Dendritic cell treated with granulocyte-macrophage colony-stimulating factor and Interleukin-4, amounts not matched to agents 40 ng/mL and 50 ng/mL, for 4 days (primary cell): ENCODE measurements at regions not wholly inside any gene's neighbourhood (a gene's known extent, or its start where the extent isn't known, plus 50 kb on each side); places are given as distances from the start of the nearest gene placed in this dataset.

Experiments used
- H3K27ac Mint-ChIP-seq: one replicate; pipeline ENCODE4 v1.8.0; 2022; ENCODE audit warnings: mild to moderate bottlenecking, mixed read lengths
- H3K27me3 Mint-ChIP-seq: one replicate; pipeline ENCODE4 v1.8.0; 2022; ENCODE audit warnings: mild to moderate bottlenecking, mixed read lengths
- H3K36me3 Mint-ChIP-seq: one replicate; pipeline ENCODE4 v1.8.0; 2022; ENCODE audit warnings: low read depth, mixed read lengths
- H3K4me1 Mint-ChIP-seq: one replicate; pipeline ENCODE4 v1.8.0; 2022; ENCODE audit warnings: low read depth, mixed read lengths
- H3K4me3 Mint-ChIP-seq: one replicate; pipeline ENCODE4 v1.8.0; 2022; ENCODE audit warnings: mild to moderate bottlenecking, moderate library complexity, mixed read lengths
- H3K9me3 Mint-ChIP-seq: one replicate; pipeline ENCODE4 v1.8.0; 2022; ENCODE audit warnings: mixed read lengths
- intact Hi-C: fragments of 100-400 bp; cut with micrococcal nuclease; formaldehyde crosslinking; loops from one replicate; pipeline ENCODE4 v1.15.0; 2022

DNA sequence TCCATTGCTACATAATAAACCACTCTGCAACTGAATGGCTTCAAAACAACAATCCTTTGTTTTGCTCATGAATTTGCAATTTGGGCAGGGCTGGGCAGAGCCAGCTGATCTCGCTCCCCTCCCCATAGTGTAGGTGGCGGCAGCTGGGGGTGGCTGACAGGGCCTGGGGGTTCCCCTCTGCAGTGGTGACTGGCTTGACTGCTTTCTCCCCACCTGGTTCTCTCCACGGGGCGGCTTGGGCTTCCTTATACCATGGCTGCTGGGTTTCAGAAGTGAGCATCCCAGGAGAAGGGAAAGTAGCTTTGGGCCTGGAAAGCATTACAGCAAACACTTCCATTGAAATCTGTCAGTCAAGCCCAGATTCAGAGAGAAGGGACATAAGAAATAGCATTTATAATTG lies 129.7 kb upstream of the ZBTB40 start:
- H3K27ac Mint-ChIP-seq: no peak overlapping the region

DNA sequence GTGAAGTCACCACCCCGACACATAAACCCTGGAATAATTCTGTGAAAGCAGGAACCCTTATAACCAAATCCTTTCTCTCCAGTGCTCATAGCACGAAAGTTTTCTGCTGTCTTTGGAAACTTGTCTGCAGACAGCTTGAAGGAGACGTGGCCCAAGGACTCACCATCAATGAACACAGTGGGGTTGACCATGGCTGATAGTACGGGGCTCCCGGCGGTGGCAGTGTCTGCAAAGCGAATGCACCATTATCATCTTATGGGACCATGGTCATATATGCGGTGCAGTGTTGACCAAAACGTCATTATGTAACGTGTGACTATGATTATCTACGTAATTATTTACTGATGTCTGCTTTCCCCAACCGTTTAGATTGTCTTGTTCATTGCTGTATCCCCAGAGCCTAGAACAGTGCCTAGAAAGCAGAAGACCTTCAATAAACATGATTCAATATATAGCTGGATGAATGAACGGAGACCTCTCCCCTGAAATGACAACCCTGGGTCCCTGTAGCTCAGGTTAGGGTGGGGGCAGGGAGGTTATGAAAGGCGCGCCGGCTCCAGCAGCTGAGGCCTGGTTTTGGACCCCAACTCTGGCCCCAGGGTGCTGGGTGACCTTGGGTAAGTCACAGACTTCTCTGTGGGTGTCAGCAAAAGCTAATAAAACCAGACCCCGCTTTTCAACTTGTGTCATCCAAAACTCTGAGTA lies 128.4 kb upstream of the ZBTB40 start:
- H3K27me3 Mint-ChIP-seq: peaks cover 7% of the 10 kb centered on the region
- intact Hi-C loops: no loop called here
- no peaks in the 10 kb centered on the region for H3K4me1 Mint-ChIP-seq
- H3K36me3 Mint-ChIP-seq: no peaks in the 10 kb centered on the region
- no peaks in the 10 kb centered on the region for H3K9me3 Mint-ChIP-seq
- H3K27ac Mint-ChIP-seq: no peak overlapping the region
- no peak overlapping the region for H3K4me3 Mint-ChIP-seq

More for the DNA sequence above, 129.7 kb upstream of the ZBTB40 start:
- Mint-ChIP-seq H3K27me3 (peaks cover 13% of the 10 kb centered on the region), H3K9me3 (no peaks in the 10 kb centered on the region), H3K36me3 (no peaks in the 10 kb centered on the region), H3K4me1 (no peaks in the 10 kb centered on the region), H3K4me3 (no peak overlapping the region)
- intact Hi-C loops: no loop called here

GRCh38 chr1:22323846-22324504 lies 127.7 kb upstream of the ZBTB40 start:
- H3K4me3 Mint-ChIP-seq: no peak overlapping the region
- no peaks in the 10 kb centered on the region for H3K4me1 Mint-ChIP-seq
- H3K27ac Mint-ChIP-seq: no peak overlapping the region
- no peaks in the 10 kb centered on the region for H3K36me3 Mint-ChIP-seq
- H3K9me3 Mint-ChIP-seq: no peaks in the 10 kb centered on the region
- intact Hi-C loops: no loop called here
- H3K27me3 Mint-ChIP-seq: peaks cover 7% of the 10 kb centered on the region

- no peaks in the 10 kb centered on the region for H3K36me3 Mint-ChIP-seq
- no peak overlapping the region for H3K27ac Mint-ChIP-seq
- H3K4me1 Mint-ChIP-seq: no peaks in the 10 kb centered on the region
- intact Hi-C loops: no loop called here
- no peaks in the 10 kb centered on the region for H3K9me3 Mint-ChIP-seq
- no peak overlapping the region for H3K4me3 Mint-ChIP-seq
- H3K27me3 Mint-ChIP-seq: peaks cover 5% of the 10 kb centered on the region
Measured at GRCh38 chr1:22325531-22326371, 125.9 kb upstream of the ZBTB40 start.

DNA sequence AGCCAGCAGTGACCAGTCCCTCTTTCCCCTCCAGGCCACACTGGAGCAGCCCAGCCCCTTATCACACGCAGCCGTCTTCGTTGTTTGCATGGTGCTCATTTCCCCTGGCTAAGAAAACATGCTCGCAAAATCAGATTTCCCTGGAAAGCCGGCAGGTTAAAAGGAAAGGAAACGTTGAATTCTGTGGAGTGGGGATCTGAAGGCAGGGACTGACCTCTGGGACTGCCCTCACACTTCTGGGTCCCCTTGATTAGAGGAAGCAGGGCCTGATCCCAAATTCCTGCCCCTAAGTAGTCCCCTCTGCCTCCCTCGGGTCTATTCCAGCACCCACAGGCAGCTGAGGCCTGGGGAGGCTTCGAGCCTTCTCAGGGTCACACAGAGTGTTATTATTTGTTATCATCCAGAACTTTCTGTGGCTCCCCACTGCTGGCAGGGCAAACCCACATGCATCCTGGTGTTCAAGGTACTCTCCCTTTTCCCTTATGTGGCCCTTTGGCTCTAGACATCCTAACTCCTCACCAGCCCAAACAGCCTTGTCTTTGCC lies 125.2 kb upstream of the ZBTB40 start:
- H3K4me1 Mint-ChIP-seq: no peaks in the 10 kb centered on the region
- H3K27me3 Mint-ChIP-seq: peaks cover 2% of the 10 kb centered on the region
- intact Hi-C loops: no loop called here
- no peaks in the 10 kb centered on the region for H3K36me3 Mint-ChIP-seq
- no peaks in the 10 kb centered on the region for H3K9me3 Mint-ChIP-seq
- H3K27ac Mint-ChIP-seq: no peak overlapping the region
- no peak overlapping the region for H3K4me3 Mint-ChIP-seq

GRCh38 chr1:22326931-22327330 lies 124.7 kb upstream of the ZBTB40 start:
- Mint-ChIP-seq H3K36me3 (no peaks in the 10 kb centered on the region), H3K4me3 (no peak overlapping the region), H3K27ac (no peak overlapping the region), H3K27me3 (no peaks in the 10 kb centered on the region), H3K9me3 (no peaks in the 10 kb centered on the region), H3K4me1 (no peaks in the 10 kb centered on the region)
- intact Hi-C loops: no loop called here

GRCh38 chr1:22327411-22327810 lies 124.2 kb upstream of the ZBTB40 start:
- intact Hi-C loops: no loop called here
- H3K27me3 Mint-ChIP-seq: no peaks in the 10 kb centered on the region
- H3K4me3 Mint-ChIP-seq: no peak overlapping the region
- H3K4me1 Mint-ChIP-seq: no peaks in the 10 kb centered on the region
- H3K36me3 Mint-ChIP-seq: no peaks in the 10 kb centered on the region
- H3K9me3 Mint-ChIP-seq: no peaks in the 10 kb centered on the region
- no peak overlapping the region for H3K27ac Mint-ChIP-seq

DNA sequence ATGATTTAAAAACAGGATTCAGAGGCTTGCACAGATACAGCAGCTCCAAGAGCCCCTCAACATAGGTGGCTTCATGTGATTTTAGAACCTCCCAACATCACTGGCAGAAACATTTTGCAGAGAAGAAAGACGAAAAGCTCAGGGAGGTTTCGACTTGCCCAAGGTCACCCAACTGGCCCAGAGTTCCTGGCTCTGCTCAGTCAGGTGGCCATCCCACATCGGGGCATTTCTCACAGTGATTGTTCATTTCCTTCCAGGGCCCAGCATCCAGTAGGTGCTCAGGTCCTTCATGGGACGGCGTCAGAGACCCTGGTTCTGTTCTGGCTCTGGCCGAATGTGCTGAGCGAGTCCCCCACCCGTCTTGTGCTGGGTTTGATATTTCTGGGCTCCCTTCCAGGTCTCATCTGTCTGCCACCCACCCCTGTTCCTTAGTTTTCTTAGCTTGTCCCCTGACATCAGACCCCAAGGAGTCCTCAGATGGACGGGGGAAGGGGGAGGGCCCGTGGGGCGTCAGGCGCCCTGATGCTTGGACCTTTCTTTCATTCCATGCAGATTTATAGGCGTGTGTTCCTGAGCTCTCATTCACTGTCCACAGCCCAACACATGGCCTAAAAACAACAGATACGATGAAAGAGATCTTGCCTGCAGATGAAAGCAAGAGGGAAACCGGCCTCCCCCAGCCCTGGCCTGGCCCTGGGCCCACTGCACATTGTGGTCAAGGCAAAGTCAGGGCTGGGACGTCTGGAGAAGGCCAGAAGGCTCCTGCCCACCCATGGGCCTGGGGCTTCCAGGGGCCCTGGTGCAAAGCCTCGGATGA lies 123.1 kb upstream of the ZBTB40 start:
- Mint-ChIP-seq H3K4me1 (peaks cover 6% of the 10 kb centered on the region), H3K4me3 (no peak overlapping the region), H3K9me3 (no peaks in the 10 kb centered on the region), H3K36me3 (no peaks in the 10 kb centered on the region), H3K27ac (no peak overlapping the region), H3K27me3 (no peaks in the 10 kb centered on the region)
- intact Hi-C loops: no loop called here

GRCh38 chr1:22329148-22329515 lies 122.5 kb upstream of the ZBTB40 start:
- no peaks in the 10 kb centered on the region for H3K27me3 Mint-ChIP-seq
- H3K9me3 Mint-ChIP-seq: no peaks in the 10 kb centered on the region
- intact Hi-C loops: no loop called here
- no peak overlapping the region for H3K27ac Mint-ChIP-seq
- peaks cover 6% of the 10 kb centered on the region for H3K4me1 Mint-ChIP-seq
- H3K4me3 Mint-ChIP-seq: no peak overlapping the region
- H3K36me3 Mint-ChIP-seq: no peaks in the 10 kb centered on the region

DNA sequence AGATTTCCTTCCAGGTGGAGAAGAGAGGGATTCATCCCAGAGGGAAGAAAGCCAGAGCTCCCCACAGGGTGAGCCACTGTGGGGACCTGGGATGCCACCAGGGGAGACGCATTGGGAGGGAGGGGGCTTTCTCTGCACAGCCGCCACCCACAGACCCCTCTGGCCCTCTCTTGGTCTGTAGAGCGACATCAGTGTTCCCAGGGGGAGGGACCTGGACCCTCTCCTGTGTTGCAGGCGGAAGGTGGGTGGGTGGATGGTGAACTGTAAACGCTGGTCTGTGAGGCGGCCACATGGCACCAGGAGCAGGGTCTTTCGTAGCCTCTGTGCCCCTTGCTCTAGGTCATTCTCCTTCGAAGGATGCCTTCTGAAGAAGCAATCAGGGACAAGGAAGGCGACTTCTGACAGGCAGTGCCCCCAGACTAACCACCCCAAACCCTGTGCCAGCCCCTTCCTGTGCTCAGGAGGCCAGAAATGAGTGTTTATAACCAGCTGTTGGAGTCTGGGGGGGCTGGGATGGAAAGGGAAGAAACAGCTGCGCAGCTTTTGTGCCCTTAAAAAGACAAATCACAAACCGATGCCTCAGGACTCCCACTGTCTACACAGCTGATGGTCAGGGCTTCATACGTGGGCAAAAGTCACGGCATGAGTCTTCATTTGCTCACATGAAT lies 121.4 kb upstream of the ZBTB40 start:
- intact Hi-C loops: no loop called here
- Mint-ChIP-seq H3K36me3 (no peaks in the 10 kb centered on the region), H3K27ac (no peak overlapping the region), H3K9me3 (no peaks in the 10 kb centered on the region), H3K4me1 (peaks cover 6% of the 10 kb centered on the region), H3K4me3 (no peak overlapping the region), H3K27me3 (no peaks in the 10 kb centered on the region)

- Mint-ChIP-seq H3K27me3 (no peaks in the 10 kb centered on the region), H3K9me3 (no peaks in the 10 kb centered on the region), H3K4me3 (no peak overlapping the region), H3K36me3 (no peaks in the 10 kb centered on the region), H3K4me1 (peaks cover 6% of the 10 kb centered on the region), H3K27ac (no peak overlapping the region)
- intact Hi-C loops: no loop called here
Measured at GRCh38 chr1:22330760-22331119, 120.9 kb upstream of the ZBTB40 start.

GRCh38 chr1:22331618-22332423 lies 119.8 kb upstream of the ZBTB40 start:
- intact Hi-C loops: no loop called here
- no peaks in the 10 kb centered on the region for H3K9me3 Mint-ChIP-seq
- no peaks in the 10 kb centered on the region for H3K27me3 Mint-ChIP-seq
- H3K27ac Mint-ChIP-seq: no peak overlapping the region
- H3K36me3 Mint-ChIP-seq: no peaks in the 10 kb centered on the region
- H3K4me1 Mint-ChIP-seq: peaks cover 6% of the 10 kb centered on the region
- H3K4me3 Mint-ChIP-seq: no peak overlapping the region

GRCh38 chr1:22332424-22332717 lies 119.3 kb upstream of the ZBTB40 start:
- Mint-ChIP-seq H3K27ac (no peak overlapping the region), H3K36me3 (no peaks in the 10 kb centered on the region), H3K4me3 (no peak overlapping the region), H3K9me3 (no peaks in the 10 kb centered on the region), H3K27me3 (no peaks in the 10 kb centered on the region), H3K4me1 (peaks cover 6% of the 10 kb centered on the region)
- intact Hi-C loops: no loop called here
